GM12873 (cell line): ENCODE measurements at regions not wholly inside any gene's neighbourhood (a gene's known extent, or its start where the extent isn't known, plus 50 kb on each side); places are given as distances from the start of the nearest gene placed in this dataset.

Experiments
- CTCF ChIP-seq: IDR thresholded peaks from 2 replicates; pipeline ENCODE4 v1.5.1; 2012; ENCODE audit warnings: low read depth, mild to moderate bottlenecking, moderate library complexity, low read length, control low read depth; ENCODE audit not compliant: insufficient read depth; ENCODE audit errors: missing control alignments

DNA sequence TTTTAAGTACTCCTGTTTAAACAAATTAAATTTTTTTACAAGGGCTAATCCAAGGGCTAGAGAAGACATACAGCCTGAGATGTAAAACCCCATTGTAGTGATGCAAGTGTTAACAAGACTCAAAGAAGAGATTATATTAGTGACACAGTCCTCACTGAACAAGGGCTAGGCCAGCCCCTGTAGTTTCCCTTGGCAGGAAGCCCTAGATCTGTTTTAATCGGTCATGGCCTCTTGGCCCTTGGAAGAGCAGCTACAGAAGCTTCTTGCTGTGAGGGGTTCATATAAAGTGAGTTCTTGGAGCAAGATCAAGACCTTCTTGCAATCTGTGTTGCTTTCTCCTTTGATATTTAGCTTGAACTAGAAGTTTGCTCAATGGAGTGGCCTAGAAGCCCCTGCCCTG is 1339.4 kb downstream of the XPNPEP1 start:
- TF ChIP-seq CTCF: no peak

- no peak for TF ChIP-seq CTCF
Observed at GRCh38 chr10:108582888-108583287, 1340.4 kb downstream of the XPNPEP1 start.

DNA sequence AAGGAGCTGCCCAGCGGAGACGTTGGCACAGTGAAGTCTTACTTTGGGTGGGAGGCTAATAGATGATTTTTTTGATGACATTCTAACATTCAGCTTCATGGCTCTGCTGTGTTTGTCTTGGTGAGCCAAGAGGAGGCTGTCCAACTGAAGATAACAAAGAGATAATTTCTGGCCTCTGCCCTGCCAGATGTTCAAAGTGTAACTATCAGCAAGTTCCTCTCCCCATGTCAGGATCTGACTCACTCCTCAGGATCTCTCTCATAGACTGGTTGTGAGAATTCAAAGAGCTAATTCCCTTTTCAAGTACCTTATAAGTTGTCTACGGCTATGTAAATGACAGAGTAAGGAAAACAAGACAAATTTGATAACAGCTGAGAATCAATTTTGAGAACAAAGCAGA is 1340.9 kb downstream of the XPNPEP1 start:
- no peak for TF ChIP-seq CTCF

DNA sequence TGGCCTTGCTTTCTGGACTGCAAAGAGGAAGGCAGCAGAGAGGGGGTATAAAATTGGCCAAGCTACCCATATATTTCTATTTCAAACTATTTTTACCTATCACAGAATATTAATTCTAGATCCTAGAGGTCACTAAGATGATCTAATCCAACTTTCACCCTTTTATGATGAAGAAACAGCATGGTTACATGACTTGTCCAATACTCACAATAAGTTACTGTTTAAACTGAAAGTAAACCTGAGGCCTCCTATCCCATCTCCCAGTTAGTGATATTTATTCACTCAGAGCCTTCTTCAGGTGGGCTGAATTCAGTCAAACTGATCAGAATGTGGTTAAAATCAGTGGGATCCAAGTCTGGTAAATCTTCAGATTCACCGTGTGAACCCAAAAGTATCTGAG is 1345.1 kb downstream of the XPNPEP1 start:
- no peak for TF ChIP-seq CTCF

- no peak for TF ChIP-seq CTCF
Observed at GRCh38 chr10:108574233-108574632, 1349.1 kb downstream of the XPNPEP1 start.

DNA sequence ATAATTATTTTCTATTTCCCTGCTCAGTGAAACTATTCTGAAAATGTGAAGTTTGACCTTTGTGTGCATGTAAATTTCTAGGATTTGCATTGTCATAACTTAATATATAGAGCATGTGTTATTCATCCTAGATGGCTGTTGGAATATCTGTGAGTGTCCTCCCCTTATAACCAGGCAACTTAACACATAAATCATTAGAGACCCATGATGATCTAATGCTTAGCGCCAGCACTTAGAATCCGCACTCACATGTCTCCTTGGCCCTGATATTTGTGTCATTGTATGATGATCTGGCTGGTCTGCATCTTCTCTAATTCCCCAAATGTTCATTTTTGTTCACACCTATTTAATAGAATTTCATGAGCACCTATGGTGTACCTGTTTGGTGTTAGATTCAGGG is 1354.5 kb downstream of the XPNPEP1 start:
- no peak for TF ChIP-seq CTCF

GRCh38 chr10:108567899-108568752 is 1355.2 kb downstream of the XPNPEP1 start:
- TF ChIP-seq CTCF: no peak
